GM18502 (cell line): ENCODE measurements at regions not wholly inside any gene's neighbourhood (a gene's known extent, or its start where the extent isn't known, plus 50 kb on each side); places are given as distances from the start of the nearest gene placed in this dataset.

Experiments
- ATAC-seq: cut with Tn5 transposase; IDR thresholded peaks from one replicate; pipeline ENCODE4 v1.9.1; 2021; ENCODE audit warnings: mild to moderate bottlenecking; ENCODE audit not compliant: unreplicated experiment, poor library complexity

DNA sequence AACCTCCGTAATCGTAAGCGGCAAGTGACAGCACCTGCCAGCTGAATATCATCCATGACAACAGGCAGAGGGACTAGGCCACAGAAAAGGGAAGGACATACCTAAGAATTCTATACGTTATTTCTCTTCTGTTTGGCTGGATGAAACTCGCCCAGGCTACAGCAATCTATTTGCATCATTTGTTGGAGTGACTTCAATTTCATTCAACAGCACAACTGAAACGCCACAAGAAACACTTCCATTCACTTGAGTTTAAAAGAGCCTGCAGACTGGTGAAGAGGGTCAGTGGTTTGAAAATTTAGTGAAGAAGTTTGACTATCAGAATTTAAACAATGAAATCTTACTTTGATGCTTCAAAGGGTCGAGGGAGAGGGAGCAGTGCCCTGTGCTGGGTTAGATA lies 378.7 kb downstream of the LMO4 start:
- ATAC-seq = no peak

GRCh38 chr1:87712261-87713010 lies 383.8 kb downstream of the LMO4 start:
- no peak for ATAC-seq

GRCh38 chr1:87714278-87714677 lies 385.6 kb downstream of the LMO4 start:
- ATAC-seq = no peak

- ATAC-seq = no peak
Measured at GRCh38 chr1:87715052-87715451, 386.4 kb downstream of the LMO4 start.

DNA sequence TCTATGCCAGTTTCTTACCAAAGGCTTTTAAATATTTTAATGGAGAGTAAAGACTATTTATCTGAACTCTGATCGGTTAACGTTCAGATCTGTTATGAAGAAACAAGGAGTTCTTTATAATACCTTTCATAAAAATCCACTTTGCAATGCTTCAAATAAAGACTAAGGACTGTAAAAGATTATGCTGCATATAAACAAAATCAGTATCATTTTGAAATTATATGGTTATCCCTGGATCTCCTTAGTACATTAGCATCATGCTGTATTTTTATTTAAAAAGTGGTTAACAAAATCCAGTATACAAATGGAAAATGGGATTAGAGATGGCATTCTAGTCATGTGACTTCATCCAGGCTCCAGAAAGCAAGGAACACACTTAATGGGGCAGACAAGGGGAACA lies 386.8 kb downstream of the LMO4 start:
- ATAC-seq = no peak

DNA sequence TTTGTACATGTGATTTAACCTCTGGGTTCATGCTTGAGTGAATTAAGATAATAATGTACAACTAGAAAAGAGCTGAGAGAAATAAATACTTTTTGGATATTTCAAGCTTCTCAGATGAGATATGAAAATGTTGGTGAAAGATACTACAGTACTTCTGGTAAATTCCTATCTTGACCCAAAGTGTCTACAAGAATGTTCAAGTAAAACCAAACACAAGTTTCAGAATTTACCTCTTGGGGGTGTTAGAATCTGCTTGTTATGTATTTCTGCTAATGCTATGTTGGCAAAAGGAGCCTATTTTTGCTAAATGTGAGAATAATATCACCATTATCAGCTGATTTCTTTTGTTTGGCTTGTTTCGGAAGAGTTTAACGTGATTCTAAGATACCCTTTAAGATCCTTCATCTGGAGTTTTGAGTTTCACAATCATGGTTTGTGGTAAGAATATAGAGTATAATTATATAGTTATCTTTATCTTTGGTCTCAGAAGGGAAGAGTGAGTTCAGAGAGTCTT lies 388.5 kb downstream of the LMO4 start:
- no peak for ATAC-seq

DNA sequence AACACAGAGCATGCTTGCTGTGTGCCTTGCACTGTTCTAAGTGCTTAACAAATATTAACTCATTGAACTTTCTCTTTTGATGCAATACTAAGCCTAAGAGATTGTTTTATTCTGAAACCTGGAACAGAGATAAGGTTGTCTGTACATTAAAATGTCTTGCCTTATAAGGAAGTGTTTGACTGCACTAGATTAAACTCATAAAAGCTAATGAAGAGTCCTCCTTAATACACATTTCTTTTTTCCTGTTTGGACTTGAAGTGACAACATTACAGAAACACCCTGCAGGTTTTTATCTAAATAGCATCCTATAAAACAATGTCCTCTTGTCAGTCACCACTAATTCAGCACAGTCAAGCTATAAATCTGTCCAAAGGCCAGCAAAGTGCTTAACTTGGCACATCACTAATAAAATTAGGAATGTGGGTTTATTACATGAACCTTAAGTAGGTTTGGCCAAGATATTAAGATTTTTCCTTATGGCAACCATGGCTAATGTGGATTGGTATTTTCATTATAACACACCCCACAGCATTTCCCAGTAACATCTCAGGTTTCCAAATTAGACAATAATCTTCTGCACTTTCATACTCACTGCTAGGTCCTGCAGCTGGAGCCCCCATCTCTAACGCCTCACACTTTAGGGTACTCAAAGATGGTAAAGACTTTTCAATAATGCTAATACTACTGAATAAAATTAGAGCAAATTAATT lies 389.7 kb downstream of the LMO4 start:
- ATAC-seq = no peak

DNA sequence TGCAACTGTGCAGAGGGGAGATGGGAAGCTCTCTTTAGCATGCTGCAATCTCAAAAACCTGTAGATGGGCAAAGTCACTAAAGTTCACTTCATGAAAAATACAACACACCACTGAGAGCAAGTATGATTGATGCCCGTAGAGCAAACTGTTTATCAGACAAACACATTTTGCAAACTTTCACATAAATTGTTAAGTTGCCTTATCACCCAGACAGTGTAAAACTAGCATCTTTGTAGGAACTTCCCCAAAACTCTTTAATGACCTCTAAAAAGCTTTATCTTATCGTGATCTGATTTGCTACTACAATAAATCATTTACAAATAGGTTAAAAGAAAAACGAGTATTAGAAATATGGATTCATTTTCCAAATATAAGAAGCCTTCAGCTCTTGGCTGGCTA lies 391.0 kb downstream of the LMO4 start:
- ATAC-seq = no peak

DNA sequence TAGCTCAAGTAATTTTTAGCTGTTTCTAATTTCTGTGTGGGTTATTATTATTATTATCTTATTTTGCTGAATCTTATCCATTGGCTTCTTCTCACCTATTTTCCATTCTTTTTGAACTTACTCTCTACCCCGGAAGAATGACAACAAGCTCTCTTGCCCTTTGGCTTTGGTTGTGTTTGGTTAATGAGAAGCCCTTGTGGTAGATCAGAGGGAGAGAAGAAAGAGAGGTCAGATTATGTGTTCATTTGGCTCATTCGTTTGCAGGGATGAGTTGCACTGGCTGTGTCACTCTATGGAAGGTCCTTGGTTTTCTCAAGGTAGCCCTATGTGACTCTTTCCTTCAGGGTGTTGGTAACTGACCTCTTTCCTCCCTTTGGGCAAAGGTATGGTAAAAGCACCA lies 391.9 kb downstream of the LMO4 start:
- no peak for ATAC-seq

GRCh38 chr1:87723193-87723592 lies 394.5 kb downstream of the LMO4 start:
- no peak for ATAC-seq

DNA sequence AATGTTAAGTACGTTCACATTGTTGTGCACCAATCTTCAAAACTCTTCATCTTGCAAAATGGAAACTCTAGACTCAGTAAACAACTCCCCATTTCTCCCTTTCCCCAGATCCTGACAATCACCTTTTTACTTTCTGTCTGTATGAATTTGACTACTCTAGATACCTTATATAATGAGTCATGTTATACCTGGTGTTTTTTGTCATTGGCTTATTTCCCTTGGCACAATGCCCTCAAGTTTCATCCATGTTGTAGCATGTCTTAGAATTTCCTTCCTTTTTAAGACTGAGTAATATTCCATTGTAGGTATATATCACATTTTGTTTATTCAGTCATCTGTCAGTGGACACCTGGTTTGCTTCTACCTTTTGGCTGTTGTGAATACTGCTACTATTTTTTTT lies 399.5 kb downstream of the LMO4 start:
- ATAC-seq = no peak

DNA sequence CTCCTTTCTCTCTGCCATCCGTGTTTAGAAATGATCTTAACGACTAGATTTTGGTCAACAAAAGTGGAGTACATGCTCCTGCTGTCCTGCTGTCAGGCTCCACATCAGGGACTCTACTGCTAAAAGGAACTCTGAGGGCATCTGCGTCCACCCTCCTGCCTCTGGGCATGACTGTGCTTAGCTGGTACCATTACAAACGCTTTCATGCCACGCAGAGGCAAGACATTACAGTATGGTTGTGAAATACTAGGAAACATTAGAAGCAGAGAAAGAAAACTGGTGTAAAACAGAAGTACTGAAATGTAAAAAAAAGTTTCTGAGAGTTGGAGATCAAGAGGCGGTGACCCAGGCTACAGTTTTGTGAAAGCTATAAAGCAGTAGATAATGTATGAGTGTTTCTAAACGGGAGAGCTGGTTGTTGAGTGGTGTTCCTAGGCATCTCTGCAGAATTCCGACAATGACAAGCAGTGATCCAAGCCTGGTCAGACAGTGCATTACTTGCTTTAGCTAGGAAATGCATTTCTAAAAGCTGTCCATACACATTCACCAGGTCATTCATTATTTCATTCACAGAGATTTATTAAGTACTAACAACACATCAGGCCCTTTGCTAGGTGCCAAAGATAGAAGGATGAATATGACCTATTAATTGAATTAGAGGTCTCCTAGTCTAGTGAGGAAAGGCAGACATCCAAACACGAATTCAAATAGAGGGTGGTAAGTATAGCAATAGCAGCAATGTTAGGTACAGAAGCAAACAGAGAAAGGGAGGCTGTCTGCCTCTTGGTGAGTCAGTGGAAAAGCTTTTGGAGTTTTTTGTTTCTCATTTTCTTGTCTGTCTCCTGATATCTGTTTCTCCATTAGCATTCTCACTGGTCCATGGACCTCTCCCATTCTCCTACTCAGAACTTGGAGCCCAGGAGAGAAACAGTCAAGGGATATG lies 401.9 kb downstream of the LMO4 start:
- no peak for ATAC-seq

DNA sequence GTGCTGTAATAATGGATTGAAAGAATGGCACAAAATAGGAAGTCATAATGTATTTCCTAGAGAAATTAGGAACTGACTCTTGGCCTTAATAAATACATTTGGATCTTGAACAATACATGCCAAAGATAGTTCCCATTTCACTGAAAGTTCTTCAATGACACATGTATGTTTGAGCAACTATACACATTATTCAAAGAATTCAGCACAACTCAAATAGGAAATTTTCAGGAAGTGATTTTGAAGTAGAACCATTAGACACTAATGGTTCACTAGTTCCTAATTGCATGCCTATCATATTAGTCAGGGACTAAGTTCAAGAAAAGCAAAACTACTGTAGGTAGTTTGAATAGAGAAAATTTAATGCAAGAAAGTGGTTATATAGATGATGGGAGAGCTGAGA lies 404.7 kb downstream of the LMO4 start:
- ATAC-seq = no peak

DNA sequence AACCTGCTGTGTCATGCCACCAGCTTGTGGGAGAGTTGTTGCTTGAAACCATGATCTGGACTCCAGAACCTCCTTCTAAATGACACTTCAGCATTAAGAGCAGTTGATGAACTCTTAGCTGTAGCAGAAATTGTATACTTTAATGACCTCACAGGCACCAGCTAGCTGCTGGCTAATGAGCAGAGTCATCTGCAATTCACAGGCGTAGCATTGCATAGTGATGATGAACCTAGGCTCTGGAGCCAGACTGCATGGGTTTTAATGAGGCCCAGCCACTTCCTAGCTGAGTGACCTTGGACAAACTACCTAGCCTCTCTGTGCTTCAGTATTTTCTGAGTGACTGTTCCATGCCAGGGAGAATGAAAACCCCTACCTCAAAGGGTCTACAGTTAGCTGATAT lies 407.1 kb downstream of the LMO4 start:
- ATAC-seq = no peak

DNA sequence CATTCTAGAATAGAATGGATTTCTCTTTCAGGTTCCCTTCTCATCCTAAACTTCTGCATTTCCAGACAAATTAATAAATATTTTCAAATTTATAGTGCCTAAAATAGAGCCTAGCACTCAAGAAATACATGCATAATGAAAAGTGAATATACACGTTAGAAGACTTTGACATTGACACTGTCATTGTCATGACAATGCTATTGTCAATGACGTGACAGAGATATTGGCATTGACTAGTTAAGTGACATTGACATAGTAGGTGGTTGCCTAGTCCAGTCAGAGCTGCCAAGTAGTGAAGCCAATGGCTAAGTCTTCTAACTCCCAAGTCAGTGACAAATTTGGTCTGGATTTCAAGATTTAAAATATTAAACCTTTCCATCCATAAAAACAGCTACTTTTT lies 410.5 kb downstream of the LMO4 start:
- ATAC-seq = no peak

DNA sequence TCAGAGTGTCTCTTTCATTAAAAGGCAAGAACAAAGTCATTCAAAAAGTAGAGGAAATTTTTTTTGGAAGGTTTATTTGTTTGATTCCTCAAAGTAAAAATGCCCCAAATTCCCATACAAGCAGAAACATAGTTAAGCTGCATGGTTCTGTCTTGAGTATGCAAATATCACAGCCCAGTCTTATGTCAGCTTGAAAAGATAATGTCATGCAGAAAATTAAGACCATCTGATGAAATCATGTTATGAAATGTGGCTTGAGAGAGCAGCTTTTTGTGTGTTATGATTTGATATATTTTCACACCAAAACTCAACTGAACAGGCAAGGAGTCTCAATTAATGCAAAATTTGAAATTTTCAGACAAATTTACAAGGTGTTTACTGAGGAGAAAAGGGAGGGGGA lies 411.0 kb downstream of the LMO4 start:
- ATAC-seq = no peak

DNA sequence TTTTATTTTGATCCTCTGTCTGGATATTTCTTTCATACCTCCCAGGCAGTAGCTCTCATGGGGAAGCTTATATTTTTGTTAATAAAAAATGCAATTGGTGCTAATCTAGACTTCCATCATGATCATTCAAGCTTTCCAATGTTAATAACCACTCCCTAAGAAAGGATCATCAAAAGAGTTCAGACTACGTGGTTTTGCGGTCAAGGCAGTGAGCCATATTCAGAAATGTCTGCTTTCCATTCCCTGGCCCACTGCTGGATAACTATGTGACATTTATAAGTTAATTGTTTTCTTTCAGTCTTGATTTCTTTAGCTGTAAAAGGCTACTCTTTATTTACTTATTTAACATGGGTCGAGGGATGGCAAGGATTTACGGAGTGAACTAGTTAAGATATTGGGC lies 414.6 kb downstream of the LMO4 start:
- ATAC-seq = no peak

GRCh38 chr1:87744056-87744455 lies 415.4 kb downstream of the LMO4 start:
- ATAC-seq = no peak

DNA sequence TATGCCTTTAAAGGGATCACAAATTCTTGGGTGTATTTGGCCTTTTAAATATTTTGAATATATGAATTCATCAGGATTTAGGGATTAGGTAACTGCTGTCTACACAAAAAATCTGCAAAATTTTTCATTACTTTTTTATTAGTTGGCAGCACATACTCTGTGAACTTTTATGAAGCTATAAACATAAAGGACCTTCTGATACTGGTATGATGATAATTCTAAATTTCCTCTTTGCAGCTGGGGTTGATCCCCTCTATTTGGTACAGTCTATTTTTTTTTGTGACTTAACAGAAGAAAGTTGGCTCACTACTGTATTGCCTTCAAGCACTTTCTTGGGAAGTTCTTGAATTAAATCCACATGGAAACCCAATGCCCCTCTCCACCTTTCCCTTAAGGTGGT lies 416.1 kb downstream of the LMO4 start:
- ATAC-seq = no peak

GRCh38 chr1:87753366-87753765 lies 424.7 kb downstream of the LMO4 start:
- no peak for ATAC-seq

DNA sequence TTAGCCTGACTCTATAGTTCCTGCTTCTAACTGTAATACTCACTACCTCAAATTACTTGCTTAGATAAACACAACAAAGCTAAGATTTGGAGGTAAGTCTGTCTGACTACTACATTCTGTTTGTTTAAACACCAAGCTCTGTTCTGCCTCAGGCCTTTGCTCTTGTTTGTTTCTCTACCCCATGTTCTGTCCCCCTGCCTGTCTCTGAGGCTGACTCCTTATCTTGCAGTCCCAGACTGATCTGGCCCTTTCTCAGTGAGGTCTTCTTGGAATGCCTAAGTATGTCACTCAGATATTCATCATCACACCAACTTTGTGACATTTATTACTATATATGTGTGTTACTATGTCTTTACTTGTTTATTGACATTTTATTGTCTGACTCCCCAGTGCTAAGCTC lies 425.5 kb downstream of the LMO4 start:
- ATAC-seq = no peak
